Ecto neural progenitor cell (in vitro differentiated cells): ENCODE measurements at regions not wholly inside any gene's neighbourhood (a gene's known extent, or its start where the extent isn't known, plus 50 kb on each side); places are given as distances from the start of the nearest gene placed in this dataset.
"Not testable (repeated sequence)": the region's sequence is repeated elsewhere in the genome, so short reads cannot be mapped to it uniquely, and the experiment has no call there.

Source experiments
- DNase-seq: peaks from one replicate; pipeline ENCODE4 v3.0.0-alpha.2; 2018; ENCODE audit warnings: low spot score

DNA sequence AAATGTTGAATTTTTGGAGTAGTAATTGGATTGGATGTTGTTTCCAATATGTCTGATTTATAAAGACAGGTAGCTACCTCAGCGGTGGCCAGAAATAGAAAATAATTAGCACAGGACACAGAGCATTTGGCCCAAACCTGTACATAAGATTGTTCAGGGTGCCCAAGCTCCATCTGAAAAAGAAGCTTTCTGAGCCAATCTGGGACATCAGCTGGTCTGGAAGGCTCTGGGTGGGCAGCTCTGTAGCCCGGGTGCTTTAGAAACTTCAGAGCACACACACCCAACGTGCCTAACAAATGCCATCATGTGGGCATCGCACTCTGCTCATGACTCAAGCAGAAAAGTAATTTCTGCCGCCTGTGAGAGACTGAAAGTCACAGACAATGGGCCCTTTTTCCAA is 460.7 kb downstream of the ICE1 start:
- DNase-seq = no peak

DNA sequence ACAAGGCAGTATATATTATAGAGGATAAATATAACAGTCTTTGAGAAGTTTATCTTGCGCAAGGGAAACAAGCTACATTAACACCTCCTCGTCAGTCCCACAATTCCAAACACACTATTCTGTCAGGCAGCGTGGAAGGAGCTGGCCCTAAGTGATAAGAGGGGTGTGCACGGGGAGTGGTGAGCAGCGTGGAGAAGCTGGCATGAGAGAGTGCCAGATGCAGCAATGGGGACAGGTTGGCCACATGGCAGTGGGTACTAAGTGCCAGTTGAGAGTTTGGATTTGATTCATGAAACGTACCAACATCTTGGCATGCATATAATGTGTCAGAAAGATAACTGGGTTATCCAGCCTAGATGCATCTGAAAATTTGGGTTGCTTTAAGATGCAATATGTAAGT is 460.2 kb downstream of the ICE1 start:
- DNase-seq = no peak

GRCh38 chr5:5881294-5881693 is 458.8 kb downstream of the ICE1 start:
- DNase-seq = no peak

DNA sequence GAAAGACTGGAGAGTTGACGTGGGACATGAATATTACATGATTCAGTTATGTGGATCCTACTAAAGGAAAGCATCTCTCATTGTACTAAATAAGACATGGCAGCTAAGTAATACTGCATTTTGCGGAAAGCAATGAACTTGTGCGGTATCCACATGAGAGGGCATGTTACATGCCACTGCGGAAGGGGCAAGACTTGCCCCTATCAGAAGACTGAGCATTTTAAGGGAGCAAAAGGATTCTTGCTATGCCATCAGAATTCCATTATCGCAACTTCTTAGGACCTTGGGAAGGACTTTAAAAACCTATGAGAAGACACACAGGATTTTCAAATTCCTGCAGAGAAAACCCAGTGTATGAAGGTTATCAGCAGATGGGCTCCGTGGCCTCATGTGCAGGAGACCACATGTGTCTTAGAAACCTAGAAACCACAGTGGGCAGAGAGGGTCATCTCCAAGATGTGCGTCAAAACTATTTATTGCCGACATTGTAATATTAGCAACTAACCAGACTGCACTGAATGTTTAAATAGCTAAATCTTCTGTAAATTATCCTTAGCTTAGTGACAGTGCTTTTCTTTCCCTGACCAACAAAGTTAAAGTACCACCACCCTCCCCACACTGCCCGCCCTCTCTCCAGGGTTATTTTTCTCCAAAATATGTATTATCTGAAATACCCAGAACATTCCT is 457.7 kb downstream of the ICE1 start:
- no peak for DNase-seq

DNA sequence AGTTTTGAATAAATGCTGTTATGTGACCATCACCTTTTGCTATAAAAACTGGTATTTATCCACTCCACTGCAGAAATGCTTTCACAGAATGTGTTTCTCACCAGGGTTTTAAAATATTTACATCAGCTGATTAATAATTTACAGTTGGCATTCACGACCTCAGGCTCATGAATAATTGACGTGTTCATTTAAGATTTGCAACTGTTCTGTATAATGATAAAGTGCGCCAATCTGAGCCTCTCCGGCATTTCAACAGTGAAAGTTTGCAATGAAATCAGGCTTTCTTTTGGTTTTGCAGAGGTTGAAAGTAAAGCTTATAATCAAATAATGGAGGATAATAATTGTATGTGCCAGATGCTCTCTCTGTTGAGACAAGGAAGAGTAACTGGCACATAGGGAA is 434.9 kb downstream of the ICE1 start:
- no peak for DNase-seq

- DNase-seq = no peak
Observed at GRCh38 chr5:5854087-5854486, 431.6 kb downstream of the ICE1 start.

DNA sequence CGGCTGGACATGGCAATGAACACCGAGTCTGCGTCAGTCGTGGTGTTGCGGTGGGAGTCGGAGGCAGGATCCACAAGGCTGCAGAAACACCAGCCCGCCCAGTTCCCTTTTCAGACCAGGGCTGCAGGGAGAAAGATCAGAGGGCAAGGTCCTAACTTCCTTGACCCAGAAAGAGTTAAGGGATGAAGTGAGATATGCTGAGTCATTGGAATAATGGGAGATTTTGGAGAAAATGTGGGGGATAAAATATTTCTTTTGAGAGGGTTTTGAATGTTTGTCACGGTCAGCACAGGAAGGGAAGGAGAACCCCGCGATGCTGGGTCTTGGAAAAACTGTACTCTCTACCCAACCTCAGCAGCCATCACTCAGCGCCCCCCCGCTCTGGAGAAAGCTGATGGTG is 416.0 kb downstream of the ICE1 start:
- DNase-seq = no peak

GRCh38 chr5:5831622-5832021 is 409.1 kb downstream of the ICE1 start:
- DNase-seq = not testable (repeated sequence)

DNA sequence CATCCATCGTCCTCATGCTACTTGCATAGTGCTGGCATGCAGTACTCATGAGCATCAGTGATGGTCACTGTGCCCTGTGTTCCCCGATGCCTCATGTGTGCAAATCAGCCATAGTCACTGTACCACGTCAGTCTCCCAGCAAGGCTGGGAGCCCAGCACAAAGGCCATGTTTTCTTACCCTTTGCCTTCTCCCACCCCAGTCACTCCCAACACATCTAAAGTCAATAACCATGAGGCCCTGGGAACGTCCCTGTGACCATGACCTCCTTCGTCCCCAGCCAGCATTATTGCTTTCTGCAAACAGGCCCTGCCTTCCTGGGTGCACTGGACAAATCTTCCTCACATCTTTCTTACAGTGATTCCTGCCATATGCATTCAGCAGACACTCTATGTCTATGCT is 406.1 kb downstream of the ICE1 start:
- DNase-seq = no peak

GRCh38 chr5:5826911-5827310 is 404.4 kb downstream of the ICE1 start:
- DNase-seq = no peak

DNA sequence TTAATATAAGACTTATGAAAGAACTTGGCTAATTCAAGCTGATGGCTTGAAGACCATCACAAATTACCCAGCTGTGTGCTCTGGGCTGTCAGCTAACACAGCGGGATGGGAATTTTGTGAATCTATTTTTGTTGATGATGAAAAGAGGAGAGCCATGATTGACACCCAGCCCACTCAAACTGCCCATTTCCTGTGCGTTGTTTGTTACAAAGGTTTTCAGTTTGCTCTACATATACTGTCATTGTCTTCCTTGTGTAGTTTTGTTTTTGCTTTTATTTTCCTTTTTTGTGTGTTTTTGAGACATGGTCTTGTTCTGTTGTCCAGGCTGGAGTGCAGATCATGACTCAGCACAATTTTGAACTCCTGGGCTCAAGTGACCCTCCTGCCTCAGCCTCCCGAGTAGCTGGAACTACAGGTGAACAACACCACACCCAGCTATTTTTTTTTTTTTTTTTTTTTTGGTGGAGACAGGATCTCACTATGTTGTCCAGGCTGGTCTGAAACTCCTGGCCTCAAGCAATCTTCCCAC is 400.3 kb downstream of the ICE1 start:
- no peak for DNase-seq

DNA sequence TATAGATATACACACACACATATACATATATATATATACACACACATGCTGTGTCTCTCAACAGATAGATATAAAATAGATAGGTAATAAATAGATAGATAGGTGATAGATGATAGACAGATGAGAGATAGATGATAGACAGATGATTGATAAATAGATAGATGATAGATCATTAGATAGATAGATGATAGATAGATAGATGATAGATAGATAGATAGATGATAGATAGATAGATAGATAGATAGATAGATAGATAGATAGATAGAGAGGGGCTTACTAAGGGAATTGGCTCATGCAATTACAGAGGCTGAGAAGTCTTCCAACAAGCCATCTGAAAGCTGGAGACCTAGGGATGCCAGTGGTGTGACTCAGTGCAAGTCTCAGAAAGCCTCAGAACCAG is 394.5 kb downstream of the ICE1 start:
- no peak for DNase-seq

GRCh38 chr5:5813441-5813840 is 391.0 kb downstream of the ICE1 start:
- DNase-seq = no peak

DNA sequence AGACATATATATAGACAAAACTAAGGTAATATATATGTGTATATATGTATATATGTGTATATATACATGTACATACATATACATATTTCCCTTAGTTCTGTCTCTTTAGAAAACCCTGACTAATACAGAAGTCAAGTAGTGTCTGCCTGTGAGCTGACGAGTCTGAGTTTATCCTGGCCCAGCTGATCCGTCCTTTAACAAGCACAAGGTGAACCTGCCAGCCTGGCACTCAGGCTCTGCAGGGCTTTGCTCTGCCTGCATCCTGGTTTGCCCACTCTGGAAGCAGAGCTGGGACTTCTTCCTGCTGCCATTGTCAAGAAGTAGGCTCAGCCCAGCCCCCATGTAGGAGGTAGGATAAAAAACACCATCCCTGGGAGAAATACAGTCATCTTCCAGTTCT is 388.0 kb downstream of the ICE1 start:
- no peak for DNase-seq

GRCh38 chr5:5805916-5806315 is 383.4 kb downstream of the ICE1 start:
- DNase-seq = peak; percentile 17

DNA sequence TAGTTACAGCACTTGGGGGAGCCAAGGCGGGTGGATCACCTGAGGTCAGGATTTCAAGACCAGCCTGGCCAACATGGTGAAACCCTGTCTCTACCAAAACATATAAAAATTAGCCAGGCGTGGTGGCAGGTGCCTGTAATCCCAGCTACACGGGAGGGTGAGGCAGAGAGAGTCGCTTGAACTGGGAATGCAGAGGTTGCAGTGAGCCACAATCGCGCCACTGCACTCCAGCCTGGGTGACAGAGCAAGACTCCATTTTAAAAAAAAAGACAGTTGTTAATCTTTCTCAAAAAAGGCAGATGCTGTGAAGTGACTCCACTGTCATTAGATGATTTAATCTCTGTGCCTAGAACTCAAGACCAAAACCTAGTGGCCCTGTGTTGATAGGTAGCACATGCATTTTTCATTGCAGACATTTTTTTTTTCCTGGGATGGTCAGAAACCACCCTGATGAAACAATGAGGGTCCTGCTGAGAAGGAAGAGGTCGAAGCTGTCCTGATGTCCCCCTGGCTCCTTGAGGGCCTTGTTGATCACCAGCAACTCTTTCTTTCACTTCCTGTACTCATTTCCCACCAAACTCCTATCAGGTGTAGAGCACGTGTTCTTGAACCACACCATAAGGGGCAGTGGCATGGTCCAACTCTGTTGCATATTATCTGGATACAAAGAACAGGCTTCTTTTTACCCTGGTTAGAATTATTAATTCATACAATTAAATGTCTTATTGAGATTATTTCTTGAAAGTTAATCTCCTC is 382.2 kb downstream of the ICE1 start:
- DNase-seq = no peak

- no peak for DNase-seq
Observed at GRCh38 chr5:5800801-5801761, 378.6 kb downstream of the ICE1 start.

GRCh38 chr5:5799826-5800225 is 377.3 kb downstream of the ICE1 start:
- DNase-seq = no peak

- DNase-seq = no peak
Observed at GRCh38 chr5:5799229-5799628, 376.8 kb downstream of the ICE1 start.

DNA sequence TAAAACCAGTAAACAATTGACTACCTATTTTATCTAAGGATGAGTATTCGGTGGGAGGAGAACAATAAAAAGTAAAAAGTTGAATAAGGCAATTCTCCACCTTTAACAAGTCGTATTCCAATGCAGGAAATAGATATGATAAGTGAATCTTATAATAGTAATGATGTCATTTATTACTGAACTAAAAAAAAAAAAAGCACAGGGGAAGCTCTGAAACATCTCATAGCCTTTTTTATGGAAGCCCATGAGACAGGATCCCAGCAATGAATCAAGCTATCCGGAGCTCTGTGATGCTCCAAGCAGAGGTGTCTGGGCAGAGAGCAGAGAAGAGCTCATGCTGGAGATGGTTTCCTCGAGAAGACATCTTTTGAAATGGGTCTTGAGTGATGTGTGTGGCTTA is 376.0 kb downstream of the ICE1 start:
- DNase-seq = no peak

DNA sequence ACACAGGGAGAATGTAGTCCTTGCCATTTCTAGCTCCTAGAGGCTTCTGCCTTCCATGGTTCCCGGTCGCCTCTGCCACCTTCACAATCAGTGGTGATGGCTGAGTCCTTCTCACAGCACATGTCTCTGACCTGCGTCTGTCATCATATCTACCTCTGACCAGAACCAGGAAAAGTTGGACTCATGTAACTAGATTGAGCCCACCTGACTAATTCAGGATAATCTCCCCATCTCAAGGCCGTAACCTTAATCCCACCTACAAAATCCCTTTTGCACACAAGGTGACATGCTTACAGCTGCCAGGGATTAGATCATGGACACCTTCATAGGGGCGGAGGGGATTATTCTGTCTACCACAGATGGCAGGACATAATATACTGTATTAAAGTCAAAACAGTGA is 375.6 kb downstream of the ICE1 start:
- no peak for DNase-seq

DNA sequence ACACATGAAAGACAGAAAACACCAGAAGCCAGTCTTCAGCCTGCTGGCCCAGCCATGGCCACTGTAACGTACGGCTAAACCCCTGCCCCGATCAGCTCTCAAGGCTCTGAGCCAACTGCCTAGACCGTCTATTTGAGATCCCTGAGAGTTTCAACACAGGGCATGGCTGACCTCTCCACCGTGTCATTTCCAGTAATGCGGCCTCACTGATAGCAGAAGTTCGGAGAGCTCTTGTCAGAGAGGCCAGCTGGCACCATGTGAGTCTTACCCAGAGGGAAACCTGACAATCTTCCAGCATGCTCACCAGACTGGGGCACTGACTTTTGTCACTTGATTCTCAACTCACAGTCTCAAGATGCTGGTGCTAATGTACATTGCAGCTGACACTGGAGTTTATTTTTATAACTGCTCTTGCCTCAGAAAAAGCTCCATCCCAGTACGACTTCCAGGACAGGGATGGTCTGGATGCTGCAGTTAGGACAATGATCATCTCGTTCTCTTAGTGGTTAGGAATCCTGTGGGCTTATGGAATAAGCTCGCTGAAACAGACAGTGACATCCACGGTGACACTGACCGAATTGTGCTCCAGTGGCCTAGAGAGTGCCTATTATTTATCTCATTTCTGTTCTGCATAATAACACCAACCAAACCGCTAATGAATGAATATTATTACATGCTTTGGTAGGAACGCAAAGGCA is 372.7 kb downstream of the ICE1 start:
- DNase-seq = no peak
